D721Med (cell line): ENCODE measurements at regions not wholly inside any gene's neighbourhood (a gene's known extent, or its start where the extent isn't known, plus 50 kb on each side); places are given as distances from the start of the nearest gene placed in this dataset.

Experiments used
- DNase-seq: peaks from one replicate; pipeline ENCODE4 v3.0.0; 2011; ENCODE audit warnings: low spot score; ENCODE audit not compliant: insufficient read length
- FAIRE-seq: peaks from 2 replicates; lab custom pipeline; 2011; peaks lifted over from hg19 to GRCh38; lab: Jason Lieb, UNC
- TF ChIP-seq, protein P1 (sequence below): IDR thresholded peaks from 2 replicates; pipeline ENCODE4 v1.5.1; 2012; ENCODE audit warnings: mild to moderate bottlenecking, control low read depth; ENCODE audit not compliant: insufficient read depth; ENCODE audit errors: missing control alignments

DNA sequence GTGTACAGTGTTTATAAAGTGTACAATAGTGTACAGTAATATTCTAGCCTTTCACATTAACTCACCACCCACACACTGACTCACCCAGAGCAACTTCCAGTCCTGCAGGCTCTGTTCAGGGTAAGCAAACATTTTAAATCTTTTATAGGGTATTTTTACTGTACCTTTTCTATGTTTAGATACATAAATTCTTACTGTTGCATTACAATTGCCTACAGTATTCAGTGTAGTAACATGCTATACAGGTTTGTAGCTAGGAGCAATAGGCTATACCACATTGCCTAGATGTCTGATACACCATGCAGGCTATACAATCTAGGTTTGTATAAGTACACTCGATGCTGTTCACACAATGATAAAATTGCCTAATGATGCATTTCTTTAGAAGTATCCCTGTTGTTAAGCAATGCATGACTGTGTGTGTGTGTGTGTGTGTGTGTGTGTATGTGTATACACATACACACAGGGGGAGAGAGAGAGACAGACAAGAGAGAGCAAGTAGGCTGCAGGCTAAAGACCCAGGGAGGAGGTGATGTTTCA is 72.5 kb upstream of the PRR23C start:
- FAIRE-seq = no peak
- TF ChIP-seq, protein P1, sequence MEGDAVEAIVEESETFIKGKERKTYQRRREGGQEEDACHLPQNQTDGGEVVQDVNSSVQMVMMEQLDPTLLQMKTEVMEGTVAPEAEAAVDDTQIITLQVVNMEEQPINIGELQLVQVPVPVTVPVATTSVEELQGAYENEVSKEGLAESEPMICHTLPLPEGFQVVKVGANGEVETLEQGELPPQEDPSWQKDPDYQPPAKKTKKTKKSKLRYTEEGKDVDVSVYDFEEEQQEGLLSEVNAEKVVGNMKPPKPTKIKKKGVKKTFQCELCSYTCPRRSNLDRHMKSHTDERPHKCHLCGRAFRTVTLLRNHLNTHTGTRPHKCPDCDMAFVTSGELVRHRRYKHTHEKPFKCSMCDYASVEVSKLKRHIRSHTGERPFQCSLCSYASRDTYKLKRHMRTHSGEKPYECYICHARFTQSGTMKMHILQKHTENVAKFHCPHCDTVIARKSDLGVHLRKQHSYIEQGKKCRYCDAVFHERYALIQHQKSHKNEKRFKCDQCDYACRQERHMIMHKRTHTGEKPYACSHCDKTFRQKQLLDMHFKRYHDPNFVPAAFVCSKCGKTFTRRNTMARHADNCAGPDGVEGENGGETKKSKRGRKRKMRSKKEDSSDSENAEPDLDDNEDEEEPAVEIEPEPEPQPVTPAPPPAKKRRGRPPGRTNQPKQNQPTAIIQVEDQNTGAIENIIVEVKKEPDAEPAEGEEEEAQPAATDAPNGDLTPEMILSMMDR = no peak
- DNase-seq = no peak

DNA sequence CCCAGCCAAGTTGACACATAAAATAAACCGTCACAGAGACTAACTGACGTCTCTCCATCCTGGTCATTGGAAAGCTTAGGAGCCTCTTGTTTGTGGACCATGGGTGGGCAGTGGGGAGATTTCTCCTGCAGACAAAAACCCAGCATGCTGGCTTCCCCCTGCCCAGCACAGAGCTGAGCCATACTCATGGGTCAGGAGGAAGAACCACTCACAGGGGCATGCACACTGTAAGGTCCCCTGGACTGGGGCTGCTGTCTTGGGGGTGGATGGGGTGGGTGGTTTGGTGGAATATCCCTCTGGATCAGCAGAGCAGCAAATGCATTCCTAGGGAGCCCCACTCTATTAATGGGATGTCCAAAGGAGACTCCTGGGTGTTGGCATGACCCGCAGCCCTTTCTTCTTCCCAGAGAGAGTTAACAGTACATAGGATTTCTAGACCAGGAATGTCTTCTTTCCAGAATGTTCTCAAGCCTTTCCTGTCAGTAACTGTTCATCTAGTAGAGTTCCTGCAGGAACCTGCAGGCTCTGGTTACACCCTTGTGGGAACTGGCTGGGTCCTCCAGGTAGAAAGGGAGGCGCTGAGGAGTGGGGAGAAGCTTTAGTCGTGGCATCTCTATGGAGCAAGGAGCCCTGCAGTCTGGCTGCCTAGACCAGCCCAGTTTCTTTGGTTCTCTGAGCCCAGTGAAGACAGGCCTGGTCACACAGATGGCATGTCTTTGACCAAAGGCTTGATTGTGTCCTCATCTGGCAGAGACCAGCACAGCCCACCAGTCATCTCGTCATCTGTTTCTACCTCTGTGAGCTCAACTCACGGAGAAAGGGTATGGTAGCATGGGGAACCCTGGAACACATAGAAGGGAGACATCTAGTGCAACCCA is 73.4 kb upstream of the PRR23C start:
- TF ChIP-seq, protein P1 = no peak
- FAIRE-seq = no peak
- no peak for DNase-seq

DNA sequence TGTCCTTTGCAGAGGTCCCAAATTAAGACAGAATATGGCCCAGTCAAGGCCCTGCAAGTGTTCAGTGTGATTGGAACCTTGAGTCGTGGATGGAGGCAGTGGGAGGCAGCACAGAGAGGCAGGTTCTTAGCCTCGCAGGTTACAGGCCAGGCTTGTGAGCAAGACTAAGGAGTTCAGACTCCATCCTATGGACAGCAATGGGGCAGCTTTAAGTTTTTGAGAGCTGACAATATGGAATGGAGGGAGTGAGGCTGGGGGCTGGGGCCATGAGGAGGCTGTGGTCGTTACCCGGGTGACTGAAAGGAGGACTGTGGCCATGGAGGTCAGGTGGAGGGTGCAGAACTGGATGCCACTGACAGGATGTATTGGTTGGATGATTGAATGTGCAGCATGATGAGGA is 74.1 kb upstream of the PRR23C start:
- TF ChIP-seq, protein P1 = no peak
- FAIRE-seq (no peak), DNase-seq (no peak)

DNA sequence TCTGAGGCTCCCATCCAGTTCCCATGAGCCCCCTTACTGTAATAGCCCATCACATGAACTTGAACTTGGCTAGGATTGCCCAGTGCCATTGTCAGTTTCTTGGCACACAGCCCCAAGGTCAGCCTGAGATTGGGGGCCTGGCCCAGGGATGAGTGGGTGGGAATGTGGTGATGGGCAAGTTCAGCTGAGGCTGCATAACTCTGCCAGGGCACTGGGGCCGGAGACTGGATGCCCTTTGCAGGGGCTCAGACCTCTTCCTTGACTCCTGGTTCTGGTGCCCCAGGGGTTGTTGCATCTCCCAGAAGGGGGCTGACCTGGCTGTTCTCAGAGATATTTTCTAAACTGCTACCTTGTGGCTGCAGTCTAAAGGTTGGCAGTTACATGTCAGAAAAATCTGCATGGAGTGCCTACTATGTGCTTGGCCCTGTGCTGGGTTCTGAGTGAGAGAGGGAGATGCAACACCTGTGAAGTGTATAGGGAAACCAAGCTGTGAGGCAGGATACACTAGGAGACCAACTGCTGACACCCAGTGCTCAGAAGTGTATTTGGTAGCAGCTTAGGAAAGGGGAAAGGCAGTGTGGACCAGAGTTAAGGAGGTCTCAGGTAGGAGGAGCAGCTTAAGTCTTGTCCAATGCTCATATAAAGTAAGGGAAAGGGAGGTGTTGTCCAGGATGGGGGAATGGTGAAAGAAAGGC is 74.8 kb upstream of the PRR23C start:
- no peak for DNase-seq
- TF ChIP-seq, protein P1 = no peak
- no peak for FAIRE-seq

DNA sequence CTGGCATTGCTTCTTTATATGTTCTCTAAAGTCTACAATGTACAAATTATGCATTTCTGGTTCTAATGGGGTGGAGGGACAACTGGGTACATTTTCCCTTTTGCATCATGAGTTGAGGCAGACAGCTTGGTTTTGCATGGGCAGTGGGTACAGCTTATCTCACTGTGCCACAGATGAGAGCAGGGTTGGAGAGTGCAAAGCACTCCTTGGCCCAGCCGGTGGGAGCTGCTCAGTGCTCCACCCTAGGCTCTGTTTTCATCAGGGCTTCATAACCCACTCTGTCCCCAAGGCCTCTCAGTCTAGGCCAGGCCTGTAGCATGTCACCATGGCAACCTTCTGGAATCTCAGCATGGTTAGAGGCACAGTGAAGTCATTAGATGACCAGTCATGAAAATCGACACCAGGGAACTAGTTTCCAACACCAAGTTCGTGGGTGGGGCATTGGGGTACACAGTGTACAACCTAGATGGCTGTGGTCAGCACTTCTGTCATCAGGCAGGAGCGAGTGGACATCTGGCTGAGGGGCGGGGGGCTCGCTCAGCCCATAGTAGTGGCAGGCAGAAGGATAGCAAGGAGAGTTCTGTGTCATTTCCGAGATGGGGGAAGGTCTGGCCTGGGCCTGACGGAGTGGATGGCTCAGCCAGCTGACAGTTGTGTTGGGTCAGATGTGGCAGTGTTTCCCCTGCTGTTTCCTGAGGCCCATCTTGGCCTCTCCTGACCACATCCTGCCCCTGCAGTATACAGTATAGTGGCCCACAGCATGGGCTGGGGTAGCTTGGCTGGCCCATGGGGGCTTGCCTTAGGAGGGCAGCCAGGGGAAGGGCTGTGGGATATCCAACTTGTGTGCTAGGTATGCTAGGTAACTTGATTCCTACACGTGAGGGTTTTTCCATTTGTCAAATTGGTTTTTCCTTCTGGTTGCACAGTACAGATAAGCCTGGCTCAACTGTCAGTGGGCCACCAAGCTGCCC is 75.7 kb upstream of the PRR23C start:
- DNase-seq (no peak), FAIRE-seq (no peak)
- TF ChIP-seq, protein P1 = no peak

DNA sequence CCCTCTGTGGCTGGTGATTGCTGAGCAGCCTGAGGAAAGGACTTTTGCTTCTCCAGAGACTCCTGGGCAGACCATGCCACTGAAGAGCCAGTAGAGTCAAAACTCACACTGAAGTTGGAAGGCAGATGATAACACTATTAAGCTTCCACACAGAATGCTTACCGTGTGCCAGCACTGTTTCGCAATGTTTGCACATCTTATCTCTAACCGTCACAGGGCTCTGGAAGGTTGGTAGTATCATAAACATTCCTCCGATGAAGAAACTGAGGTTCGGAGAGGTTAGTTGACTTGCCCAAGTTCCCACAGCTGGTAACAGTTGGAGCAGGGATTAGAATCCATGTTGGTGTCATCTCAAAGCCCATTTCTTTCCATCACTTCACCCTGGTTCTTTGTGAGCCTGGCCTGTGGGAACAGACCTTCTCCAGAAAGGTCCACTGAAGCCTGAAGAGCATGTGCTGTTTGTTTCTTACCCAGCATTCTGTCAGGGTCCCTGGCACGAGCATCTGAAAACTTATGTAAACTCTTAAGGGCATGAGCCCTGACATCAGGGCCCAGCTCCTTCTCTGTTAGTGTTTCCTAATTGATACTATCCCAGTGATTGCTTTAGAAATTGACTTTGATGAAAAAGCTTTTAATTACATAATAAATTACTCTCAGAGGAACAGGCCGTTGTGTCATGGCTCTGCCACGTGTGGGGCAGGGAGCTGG is 77.0 kb upstream of the PRR23C start:
- FAIRE-seq = no peak
- DNase-seq = no peak
- TF ChIP-seq, protein P1 = no peak
